Effector memory CD8-positive, alpha-beta T cell (primary cell): ENCODE measurements at regions not wholly inside any gene's neighbourhood (a gene's known extent, or its start where the extent isn't known, plus 50 kb on each side); places are given as distances from the start of the nearest gene placed in this dataset.

ENCODE experiments used
- ATAC-seq: fragments of 150-1000 bp; cut with Tn5 transposase; replicated peaks from 2 replicates; pipeline ENCODE4 v1.10.0; 2021; ENCODE audit warnings: mild to moderate bottlenecking, moderate library complexity
- DNase-seq, 3 experiments: peaks; one replicate each; pipeline ENCODE4 v3.0.0; 2021
- H3K27ac Mint-ChIP-seq, 2 donors: one replicate each; pipeline ENCODE4 v1.8.0; 2022; ENCODE audit warnings: mild to moderate bottlenecking in 2 of 2, mixed read lengths in 2 of 2, moderate library complexity in 2 of 2
- H3K27me3 Mint-ChIP-seq, 2 donors: one replicate each; pipeline ENCODE4 v1.8.0; 2022; ENCODE audit warnings: mixed read lengths in 2 of 2
- H3K36me3 Mint-ChIP-seq: one replicate; pipeline ENCODE4 v1.8.0; 2022; ENCODE audit warnings: mild to moderate bottlenecking, moderate library complexity, mixed read lengths; ENCODE audit not compliant: insufficient read depth
- H3K4me1 Mint-ChIP-seq, 2 donors: one replicate each; pipeline ENCODE4 v1.8.0; 2022; ENCODE audit warnings: low read depth in 2 of 2, mixed read lengths in 2 of 2
- H3K4me3 Mint-ChIP-seq, 2 donors: one replicate each; pipeline ENCODE4 v1.8.0; 2022; ENCODE audit warnings: mild to moderate bottlenecking in 2 of 2, mixed read lengths in 2 of 2, moderate library complexity in 2 of 2
- H3K9me3 Mint-ChIP-seq, 2 donors: one replicate each; pipeline ENCODE4 v1.8.0; 2022; ENCODE audit warnings: mixed read lengths in 2 of 2

- H3K27ac Mint-ChIP-seq, result peak overlapping the region in 1 of 2 donors; percentile 95
- DNase-seq (no peak), ATAC-seq (no peak)
- H3K4me1 Mint-ChIP-seq, result peaks cover 45 to 47% of the 10 kb centered on the region in 2 donors
- H3K4me3 Mint-ChIP-seq, result no peak overlapping the region
- H3K9me3 Mint-ChIP-seq, result no peaks in the 10 kb centered on the region
- H3K36me3 Mint-ChIP-seq, result peaks cover 12% of the 10 kb centered on the region
- no peaks in the 10 kb centered on the region for H3K27me3 Mint-ChIP-seq
These were observed 93.6 kb upstream of the TAF1B start for GRCh38 chr2:9749546-9750223.

DNA sequence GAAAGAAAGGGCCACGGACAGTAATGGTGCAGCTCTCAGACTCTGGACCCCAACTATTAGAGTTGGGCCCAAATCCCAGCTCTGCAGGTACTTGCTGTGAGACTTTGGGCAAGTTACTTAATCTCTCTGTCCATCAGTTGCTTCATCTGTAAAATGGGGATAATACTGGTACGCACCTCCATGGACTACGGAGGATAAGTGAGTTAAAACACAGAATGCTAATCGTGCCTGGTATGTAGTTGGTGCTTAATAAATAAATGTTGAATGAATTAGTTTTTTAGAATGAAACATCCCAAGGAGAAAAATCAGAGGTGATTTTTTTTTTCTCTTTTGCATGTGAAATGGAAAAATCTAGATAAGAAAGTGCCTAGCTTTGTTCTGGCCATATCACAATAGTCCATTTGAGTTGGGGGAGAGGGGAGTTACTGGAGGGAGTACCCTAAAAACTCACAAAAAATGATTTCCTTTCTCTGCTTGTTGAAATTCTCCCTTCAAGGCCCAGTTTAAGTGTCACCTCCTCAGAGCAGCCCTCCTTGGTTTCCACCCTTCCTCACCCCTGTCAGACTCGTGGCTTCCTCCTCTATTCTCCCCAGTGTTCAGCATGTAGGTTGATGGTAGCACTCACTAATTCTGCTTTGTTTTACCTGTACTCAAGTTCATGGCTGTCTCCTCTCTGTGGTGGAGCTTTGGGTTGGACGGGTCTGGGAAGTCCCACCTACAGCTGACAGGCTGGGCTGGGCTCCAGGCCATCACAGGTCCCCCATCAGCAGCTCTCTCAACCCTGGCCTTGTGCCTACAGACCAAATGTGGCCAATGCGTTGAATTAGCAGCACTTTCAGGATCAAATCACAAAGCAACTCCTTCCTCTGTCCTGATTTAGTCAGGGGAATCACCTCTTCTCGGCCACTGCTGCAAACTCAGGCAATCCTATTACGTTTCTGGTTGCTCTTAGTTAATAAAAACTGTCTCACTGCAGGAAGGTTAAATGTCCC, 92.8 kb upstream of the TAF1B start:
- Mint-ChIP-seq H3K36me3 (peaks cover 12% of the 10 kb centered on the region), H3K27me3 (no peaks in the 10 kb centered on the region), H3K9me3 (no peaks in the 10 kb centered on the region), H3K4me1 (peaks cover 45 to 53% of the 10 kb centered on the region in 2 donors), H3K27ac (peak overlapping the region; percentile 26 to 95), H3K4me3 (peak overlapping the region in 1 of 2 donors; percentile 20)
- DNase-seq (no peak), ATAC-seq (no peak)

- H3K27me3 Mint-ChIP-seq, result no peaks in the 10 kb centered on the region
- no peaks in the 10 kb centered on the region for H3K9me3 Mint-ChIP-seq
- H3K4me1 Mint-ChIP-seq, result peaks cover 45 to 51% of the 10 kb centered on the region in 2 donors
- peak overlapping the region; percentile 77 to 91 for H3K4me3 Mint-ChIP-seq
- H3K36me3 Mint-ChIP-seq, result peaks cover 12% of the 10 kb centered on the region
- peak overlapping the region; percentile 92 to 95 for H3K27ac Mint-ChIP-seq
- ATAC-seq (no peak), DNase-seq (no peak)
These were observed 91.4 kb upstream of the TAF1B start for GRCh38 chr2:9751831-9752230.

DNA sequence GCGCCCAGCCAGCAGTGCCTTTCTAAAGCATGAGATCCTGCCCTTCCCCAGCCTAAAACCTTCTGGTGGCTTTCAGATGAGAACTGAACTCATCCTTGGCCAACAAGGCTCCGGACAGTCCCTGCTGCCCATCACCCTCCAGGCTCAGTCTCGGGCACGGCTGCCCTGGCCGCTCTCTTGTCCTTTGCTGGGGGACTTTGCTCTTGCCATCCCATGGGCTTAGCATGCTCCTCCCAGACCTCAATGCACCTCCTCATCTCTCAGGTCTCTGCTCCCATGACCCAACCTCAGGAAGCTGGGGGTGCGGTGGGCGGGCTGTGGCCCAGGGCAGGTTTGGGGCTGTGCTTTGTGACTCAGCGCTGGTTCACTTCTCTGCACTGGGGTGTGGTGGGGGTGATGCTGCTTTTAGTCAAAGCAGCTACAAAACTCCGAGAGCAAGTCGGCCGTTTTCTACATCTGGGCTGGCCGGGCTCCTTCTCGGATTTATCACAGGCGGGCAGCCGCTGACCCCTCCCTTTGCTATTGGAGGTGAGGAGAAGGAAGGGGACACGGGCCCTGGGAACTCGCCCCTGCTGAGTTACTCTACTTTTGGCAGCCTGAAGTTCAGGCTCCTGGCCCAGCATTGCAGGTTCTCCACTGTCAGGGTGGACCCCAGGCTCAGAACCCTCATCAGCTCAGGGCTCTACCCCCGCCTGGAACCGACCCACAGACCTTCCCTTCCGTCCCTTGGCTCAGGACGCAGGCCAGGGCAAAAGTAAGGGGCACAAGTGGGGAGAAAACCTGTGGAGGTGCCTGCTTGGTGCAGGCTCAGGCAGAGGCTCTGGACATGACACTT, 90.6 kb upstream of the TAF1B start:
- DNase-seq, result peak; percentile 56 to 68 (median 59)
- Mint-ChIP-seq H3K9me3 (no peaks in the 10 kb centered on the region), H3K36me3 (peaks cover 12% of the 10 kb centered on the region), H3K4me1 (peaks cover 48 to 56% of the 10 kb centered on the region in 2 donors), H3K27me3 (no peaks in the 10 kb centered on the region), H3K4me3 (peak overlapping the region; percentile 77 to 91), H3K27ac (peak overlapping the region; percentile 92 to 95)
- peak; percentile 81 for ATAC-seq

- peaks cover 12% of the 10 kb centered on the region for H3K36me3 Mint-ChIP-seq
- peaks cover 48 to 56% of the 10 kb centered on the region in 2 donors for H3K4me1 Mint-ChIP-seq
- H3K4me3 Mint-ChIP-seq, result peak overlapping the region; percentile 77 to 91
- H3K27ac Mint-ChIP-seq, result peak overlapping the region; percentile 92 to 95
- DNase-seq (peak; percentile 24 to 32 (median 27)), ATAC-seq (peak; percentile 64)
- H3K9me3 Mint-ChIP-seq, result no peaks in the 10 kb centered on the region
- no peaks in the 10 kb centered on the region for H3K27me3 Mint-ChIP-seq
These were observed 90.0 kb upstream of the TAF1B start for GRCh38 chr2:9753276-9753600.

- H3K4me1 Mint-ChIP-seq, result peaks cover 48 to 56% of the 10 kb centered on the region in 2 donors
- peaks cover 12% of the 10 kb centered on the region for H3K36me3 Mint-ChIP-seq
- peak overlapping the region; percentile 92 to 95 for H3K27ac Mint-ChIP-seq
- H3K27me3 Mint-ChIP-seq, result no peaks in the 10 kb centered on the region
- H3K4me3 Mint-ChIP-seq, result peak overlapping the region; percentile 77 to 91
- DNase-seq (peak; percentile 48 to 51 (median 50)), ATAC-seq (peak; percentile 58)
- H3K9me3 Mint-ChIP-seq, result no peaks in the 10 kb centered on the region
These were observed 89.4 kb upstream of the TAF1B start for GRCh38 chr2:9753665-9754531.

DNA sequence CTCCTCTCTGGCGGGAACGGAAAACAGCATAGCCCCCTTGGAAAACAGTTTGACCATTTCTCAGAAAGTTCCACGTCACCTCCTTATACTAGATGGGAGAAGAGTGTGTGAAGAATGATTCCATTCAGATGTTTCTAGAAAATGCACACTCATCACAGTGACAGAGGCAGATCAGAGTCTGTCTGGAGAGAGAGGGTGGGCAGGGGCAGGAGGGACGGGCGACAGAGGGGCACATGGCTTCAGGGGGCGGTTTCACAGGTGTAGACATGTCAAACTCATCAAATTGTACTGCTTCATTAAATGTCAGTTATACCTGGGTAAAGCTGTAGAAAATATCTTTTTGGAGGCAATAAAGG, 88.8 kb upstream of the TAF1B start:
- Mint-ChIP-seq H3K4me3 (peak overlapping the region; percentile 77 to 91), H3K9me3 (no peaks in the 10 kb centered on the region), H3K27ac (peak overlapping the region; percentile 92 to 95), H3K36me3 (peaks cover 12% of the 10 kb centered on the region), H3K4me1 (peaks cover 46 to 56% of the 10 kb centered on the region in 2 donors), H3K27me3 (no peaks in the 10 kb centered on the region)
- no peak for ATAC-seq
- no peak for DNase-seq

GRCh38 chr2:9755008-9755407, 88.3 kb upstream of the TAF1B start:
- H3K27ac Mint-ChIP-seq, result peak overlapping the region; percentile 92 to 95
- H3K9me3 Mint-ChIP-seq, result no peaks in the 10 kb centered on the region
- ATAC-seq (no peak), DNase-seq (no peak)
- peaks cover 12% of the 10 kb centered on the region for H3K36me3 Mint-ChIP-seq
- no peaks in the 10 kb centered on the region for H3K27me3 Mint-ChIP-seq
- peaks cover 48 to 58% of the 10 kb centered on the region in 2 donors for H3K4me1 Mint-ChIP-seq
- H3K4me3 Mint-ChIP-seq, result peak overlapping the region; percentile 33 to 77

GRCh38 chr2:9755638-9756037, 87.6 kb upstream of the TAF1B start:
- H3K4me1 Mint-ChIP-seq, result peaks cover 51 to 60% of the 10 kb centered on the region in 2 donors
- H3K27me3 Mint-ChIP-seq, result no peaks in the 10 kb centered on the region
- DNase-seq (no peak), ATAC-seq (no peak)
- H3K36me3 Mint-ChIP-seq, result peaks cover 12% of the 10 kb centered on the region
- H3K27ac Mint-ChIP-seq, result peak overlapping the region in 1 of 2 donors; percentile 49
- peak overlapping the region in 1 of 2 donors; percentile 33 for H3K4me3 Mint-ChIP-seq
- no peaks in the 10 kb centered on the region for H3K9me3 Mint-ChIP-seq

GRCh38 chr2:9756692-9757250, 86.5 kb upstream of the TAF1B start:
- Mint-ChIP-seq H3K27me3 (no peaks in the 10 kb centered on the region), H3K36me3 (peaks cover 12% of the 10 kb centered on the region), H3K9me3 (no peaks in the 10 kb centered on the region), H3K27ac (no peak overlapping the region), H3K4me3 (no peak overlapping the region), H3K4me1 (peaks cover 48 to 56% of the 10 kb centered on the region in 2 donors)
- DNase-seq (no peak), ATAC-seq (no peak)

GRCh38 chr2:9757501-9758264, 85.6 kb upstream of the TAF1B start:
- ATAC-seq (no peak), DNase-seq (no peak)
- Mint-ChIP-seq H3K27ac (no peak overlapping the region), H3K36me3 (peaks cover 5% of the 10 kb centered on the region), H3K4me3 (peak overlapping the region in 1 of 2 donors; percentile 22), H3K27me3 (no peaks in the 10 kb centered on the region), H3K9me3 (no peaks in the 10 kb centered on the region), H3K4me1 (peaks cover 39 to 47% of the 10 kb centered on the region in 2 donors)
